Spinal cord (tissue), 9 donors: ENCODE measurements at regions not wholly inside any gene's neighbourhood (a gene's known extent, or its start where the extent isn't known, plus 50 kb on each side); places are given as distances from the start of the nearest gene placed in this dataset.
"Not testable (repeated sequence)": the region's sequence is repeated elsewhere in the genome, so short reads cannot be mapped to it uniquely, and the experiment has no call there.

Source experiments
- DNase-seq, 6 donors: peaks; one replicate each; pipeline versions ENCODE4 v3.0.0 to v3.0.0-alpha.2; 2013 to 2015; ENCODE audit warnings: low spot score in 6 of 6, low read depth in 4 of 6
- H3K27ac ChIP-seq: one replicate; pipeline ENCODE4 v1.5.1; 2013; ENCODE audit warnings: low read depth, low read length, control low read depth
- H3K27me3 ChIP-seq: one replicate; pipeline ENCODE4 v1.6.1; 2013; ENCODE audit warnings: low read length; ENCODE audit not compliant: control insufficient read depth, insufficient read depth
- H3K36me3 ChIP-seq: one replicate; pipeline ENCODE4 v1.6.1; 2013; ENCODE audit warnings: low read length; ENCODE audit not compliant: control insufficient read depth, insufficient read depth
- H3K4me1 ChIP-seq: one replicate; pipeline ENCODE4 v1.6.1; 2013; ENCODE audit warnings: low read length; ENCODE audit not compliant: control insufficient read depth, insufficient read depth
- H3K4me3 ChIP-seq: one replicate; pipeline ENCODE4 v1.5.1; 2013; ENCODE audit warnings: low read depth, low read length, control low read depth
- H3K9me3 ChIP-seq: one replicate; pipeline ENCODE4 v1.6.1; 2013; ENCODE audit warnings: low read length; ENCODE audit not compliant: control insufficient read depth, insufficient read depth
- WGBS: methylation state at CpG from one replicate; pipeline ENCODE4 v1.1.5; 2013; ENCODE audit warnings: missing lambda C conversion rate; ENCODE audit not compliant: insufficient coverage; 5-methylcytosine and 5-hydroxymethylcytosine counted together
- donor health status: healthy.

GRCh38 chr4:60890743-60891142, 309.4 kb upstream of the ADGRL3 start:
- no peaks in the 10 kb centered on the region for H3K4me1 ChIP-seq
- no peak for DNase-seq
- WGBS = no CpG with 5 or more reads among the region's 2 CpGs
- H3K36me3 ChIP-seq = no peaks in the 10 kb centered on the region
- H3K27ac ChIP-seq = no peak overlapping the region
- H3K4me3 ChIP-seq = no peak overlapping the region
- no peaks in the 10 kb centered on the region for H3K9me3 ChIP-seq
- no peaks in the 10 kb centered on the region for H3K27me3 ChIP-seq

DNA sequence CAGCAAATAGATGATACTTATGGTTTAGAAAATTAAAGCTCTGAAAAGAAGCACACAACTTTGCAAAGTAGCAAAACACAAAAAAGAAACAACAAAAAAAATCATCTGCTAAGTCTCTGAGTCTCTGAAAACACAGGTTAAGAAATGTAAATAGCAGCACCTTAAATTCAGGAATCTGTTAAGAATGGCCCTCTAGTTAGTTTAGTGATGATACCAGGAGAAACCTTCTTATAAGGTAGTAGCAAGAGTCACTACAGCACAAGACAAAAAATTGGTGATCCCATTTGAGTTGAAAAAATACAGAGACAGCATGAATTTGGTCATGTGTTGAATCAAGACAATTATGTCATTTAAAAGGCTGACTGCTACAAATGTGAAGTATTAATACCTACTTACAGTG, 308.2 kb upstream of the ADGRL3 start:
- H3K9me3 ChIP-seq = no peaks in the 10 kb centered on the region
- no peak overlapping the region for H3K27ac ChIP-seq
- no peak for DNase-seq
- H3K27me3 ChIP-seq = no peaks in the 10 kb centered on the region
- no peak overlapping the region for H3K4me3 ChIP-seq
- H3K36me3 ChIP-seq = no peaks in the 10 kb centered on the region
- no peaks in the 10 kb centered on the region for H3K4me1 ChIP-seq

DNA sequence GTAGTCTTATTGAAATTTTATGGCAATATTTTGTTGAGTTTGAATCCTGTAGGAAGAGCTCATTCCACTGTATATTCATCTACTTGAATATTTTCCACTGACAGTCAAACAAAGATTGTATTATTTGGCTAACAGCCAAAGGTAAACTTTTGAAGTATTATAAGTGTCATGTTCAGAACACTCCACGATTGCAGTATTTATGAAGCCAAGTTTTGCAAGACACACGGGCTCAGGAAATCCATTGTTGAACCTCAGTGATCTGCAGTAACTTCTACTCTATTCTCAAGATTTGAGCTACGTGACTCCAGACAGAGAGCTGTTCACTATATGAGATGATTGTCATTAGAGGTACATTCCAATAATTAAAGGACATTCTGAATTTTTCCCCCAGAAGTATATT, 302.7 kb upstream of the ADGRL3 start:
- DNase-seq = peak in 1 of 6 donors; percentile 13
- H3K4me1 ChIP-seq = no peaks in the 10 kb centered on the region
- no peaks in the 10 kb centered on the region for H3K27me3 ChIP-seq
- no peak overlapping the region for H3K27ac ChIP-seq
- H3K4me3 ChIP-seq = no peak overlapping the region
- WGBS = no CpG with 5 or more reads among the region's 3 CpGs
- no peaks in the 10 kb centered on the region for H3K36me3 ChIP-seq
- no peaks in the 10 kb centered on the region for H3K9me3 ChIP-seq

GRCh38 chr4:60905162-60905561, 295.0 kb upstream of the ADGRL3 start:
- no peaks in the 10 kb centered on the region for H3K9me3 ChIP-seq
- no peaks in the 10 kb centered on the region for H3K4me1 ChIP-seq
- no peak overlapping the region for H3K4me3 ChIP-seq
- no peaks in the 10 kb centered on the region for H3K27me3 ChIP-seq
- H3K36me3 ChIP-seq = no peaks in the 10 kb centered on the region
- 80% methylated on average over 1 of the region's 4 CpGs for WGBS
- DNase-seq = peak in 1 of 6 donors; percentile 58
- H3K27ac ChIP-seq = no peak overlapping the region

DNA sequence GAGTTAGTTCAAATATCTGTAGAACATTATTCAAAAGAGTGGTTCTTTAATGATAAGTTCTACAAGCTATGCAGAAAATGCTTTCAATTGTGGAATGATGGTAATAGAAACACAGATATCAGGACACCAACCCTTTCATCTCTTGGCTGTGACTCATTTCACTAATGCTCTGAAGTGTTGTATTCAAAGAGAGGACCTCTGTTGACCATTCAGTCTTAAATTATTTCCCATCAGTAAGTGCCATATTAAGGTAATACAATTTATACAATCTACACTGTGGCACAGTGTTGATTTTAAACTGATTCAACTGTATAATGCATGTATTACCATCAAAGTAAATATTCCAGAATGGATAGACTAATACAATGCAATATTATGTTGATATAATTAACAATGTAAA, 289.0 kb upstream of the ADGRL3 start:
- Histone ChIP-seq H3K36me3 (no peaks in the 10 kb centered on the region), H3K27ac (no peak overlapping the region), H3K9me3 (no peaks in the 10 kb centered on the region), H3K4me1 (no peaks in the 10 kb centered on the region), H3K27me3 (no peaks in the 10 kb centered on the region), H3K4me3 (no peak overlapping the region)
- no peak for DNase-seq

GRCh38 chr4:60913002-60913401, 287.1 kb upstream of the ADGRL3 start:
- no peaks in the 10 kb centered on the region for H3K4me1 ChIP-seq
- no peaks in the 10 kb centered on the region for H3K9me3 ChIP-seq
- H3K27ac ChIP-seq = no peak overlapping the region
- H3K4me3 ChIP-seq = no peak overlapping the region
- H3K36me3 ChIP-seq = no peaks in the 10 kb centered on the region
- peak in 1 of 6 donors; percentile 10 for DNase-seq
- WGBS = no CpG with 5 or more reads among the region's 3 CpGs
- no peaks in the 10 kb centered on the region for H3K27me3 ChIP-seq

- Histone ChIP-seq H3K36me3 (no peaks in the 10 kb centered on the region), H3K4me1 (no peaks in the 10 kb centered on the region), H3K4me3 (no peak overlapping the region), H3K9me3 (no peaks in the 10 kb centered on the region), H3K27me3 (no peaks in the 10 kb centered on the region), H3K27ac (no peak overlapping the region)
- no CpG with 5 or more reads among the region's 2 CpGs for WGBS
- no peak for DNase-seq
These were observed 286.5 kb upstream of the ADGRL3 start for GRCh38 chr4:60913671-60914070.

- not testable (repeated sequence) for H3K36me3 ChIP-seq, H3K9me3 ChIP-seq, DNase-seq, H3K4me1 ChIP-seq, H3K27ac ChIP-seq, H3K4me3 ChIP-seq, H3K27me3 ChIP-seq
- WGBS = 78% methylated on average over 2 of the region's 4 CpGs
These were observed 278.4 kb upstream of the ADGRL3 start for GRCh38 chr4:60921735-60922134.

DNA sequence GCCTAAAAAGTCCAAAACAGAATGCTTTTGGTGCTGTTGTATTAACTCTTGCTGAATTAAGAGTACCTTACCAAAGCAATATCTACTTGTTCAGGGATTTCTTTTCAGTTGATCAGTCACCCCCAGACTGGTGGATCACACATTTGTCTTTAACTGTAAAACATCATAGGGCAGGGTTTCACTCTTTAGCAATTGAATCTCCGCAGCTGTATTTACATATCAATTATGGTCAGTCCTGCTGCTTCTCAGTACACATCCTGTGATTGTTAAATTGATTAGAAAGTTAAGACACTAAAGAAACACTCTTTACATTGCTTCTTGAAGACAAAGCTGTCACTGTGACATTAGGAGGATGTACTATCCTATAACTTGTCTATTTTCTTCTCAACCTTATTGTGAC, 277.1 kb upstream of the ADGRL3 start:
- no peak overlapping the region for H3K4me3 ChIP-seq
- no peaks in the 10 kb centered on the region for H3K36me3 ChIP-seq
- no peaks in the 10 kb centered on the region for H3K4me1 ChIP-seq
- DNase-seq = no peak
- no CpG with 5 or more reads among the region's 1 CpG for WGBS
- no peak overlapping the region for H3K27ac ChIP-seq
- no peaks in the 10 kb centered on the region for H3K27me3 ChIP-seq
- H3K9me3 ChIP-seq = no peaks in the 10 kb centered on the region

- 92% methylated on average over 2 of the region's 2 CpGs for WGBS
These were observed 273.5 kb upstream of the ADGRL3 start for GRCh38 chr4:60926624-60927023.

More at GRCh38 chr4:60926624-60927023, 273.5 kb upstream of the ADGRL3 start:
- Histone ChIP-seq H3K36me3 (no peaks in the 10 kb centered on the region), H3K27me3 (no peaks in the 10 kb centered on the region), H3K9me3 (no peaks in the 10 kb centered on the region), H3K4me3 (no peak overlapping the region), H3K27ac (no peak overlapping the region), H3K4me1 (no peaks in the 10 kb centered on the region)
- no peak for DNase-seq
